ENCODE measurements at regions not wholly inside any gene's neighbourhood (a gene's known extent, or its start where the extent isn't known, plus 50 kb on each side); places are given as distances from the start of the nearest gene placed in this dataset.

DNA sequence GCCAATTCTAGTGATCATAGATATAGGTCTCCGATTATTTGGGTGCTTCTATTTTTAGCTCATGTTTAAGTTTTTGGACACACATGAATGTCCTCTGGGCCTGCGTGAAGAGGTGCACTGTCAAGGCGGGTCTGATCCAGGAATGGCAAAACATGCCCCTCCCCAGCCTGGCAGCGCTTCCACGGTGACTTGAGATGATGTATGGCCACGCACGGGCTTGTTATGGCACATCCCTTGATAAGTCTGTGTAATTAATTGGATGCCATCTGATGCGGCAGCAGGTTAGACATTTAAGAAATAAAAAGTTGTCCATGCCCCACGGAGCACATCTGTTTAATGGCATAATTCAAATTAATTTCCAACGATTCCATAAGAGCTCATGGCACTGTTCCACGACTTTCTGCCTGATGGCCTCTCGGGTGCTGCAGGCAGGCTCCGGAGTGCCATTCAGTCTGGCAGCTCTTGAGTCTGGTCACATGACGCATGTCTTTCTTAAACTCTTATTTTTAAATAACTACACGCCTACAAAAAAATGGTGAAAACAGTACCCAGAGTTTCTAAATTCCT lies 151.4 kb downstream of the ACKR3 start:
- TF ChIP-seq, protein P1, sequence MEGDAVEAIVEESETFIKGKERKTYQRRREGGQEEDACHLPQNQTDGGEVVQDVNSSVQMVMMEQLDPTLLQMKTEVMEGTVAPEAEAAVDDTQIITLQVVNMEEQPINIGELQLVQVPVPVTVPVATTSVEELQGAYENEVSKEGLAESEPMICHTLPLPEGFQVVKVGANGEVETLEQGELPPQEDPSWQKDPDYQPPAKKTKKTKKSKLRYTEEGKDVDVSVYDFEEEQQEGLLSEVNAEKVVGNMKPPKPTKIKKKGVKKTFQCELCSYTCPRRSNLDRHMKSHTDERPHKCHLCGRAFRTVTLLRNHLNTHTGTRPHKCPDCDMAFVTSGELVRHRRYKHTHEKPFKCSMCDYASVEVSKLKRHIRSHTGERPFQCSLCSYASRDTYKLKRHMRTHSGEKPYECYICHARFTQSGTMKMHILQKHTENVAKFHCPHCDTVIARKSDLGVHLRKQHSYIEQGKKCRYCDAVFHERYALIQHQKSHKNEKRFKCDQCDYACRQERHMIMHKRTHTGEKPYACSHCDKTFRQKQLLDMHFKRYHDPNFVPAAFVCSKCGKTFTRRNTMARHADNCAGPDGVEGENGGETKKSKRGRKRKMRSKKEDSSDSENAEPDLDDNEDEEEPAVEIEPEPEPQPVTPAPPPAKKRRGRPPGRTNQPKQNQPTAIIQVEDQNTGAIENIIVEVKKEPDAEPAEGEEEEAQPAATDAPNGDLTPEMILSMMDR (IDR thresholded peaks at IDR 0.05; ENCODE audit: low read depth, low read length, missing control alignments), result no peak
- H3K4me3 ChIP-seq (ENCODE audit: low read depth, low read length), result no peak overlapping the region
- no peak for DNase-seq (ENCODE audit: low read depth)

DNA sequence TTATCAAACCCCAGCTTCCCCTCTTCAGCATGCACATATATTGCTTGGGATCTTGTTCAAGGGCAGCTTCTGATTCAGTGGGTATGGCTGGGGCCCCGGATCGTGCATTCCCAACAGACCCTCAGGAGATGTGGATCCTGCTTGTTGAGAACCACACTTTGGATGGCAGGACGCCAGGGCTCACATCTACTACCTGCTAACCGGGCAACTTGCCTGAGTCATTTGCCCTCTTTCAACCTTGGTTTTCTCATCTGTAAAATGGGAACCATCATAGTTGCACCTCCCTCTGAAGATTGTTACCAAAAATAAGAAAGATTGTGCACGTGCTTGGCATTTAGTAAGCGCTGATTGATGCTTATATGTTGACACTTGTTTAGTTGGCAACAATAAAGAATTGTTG lies 154.6 kb downstream of the ACKR3 start:
- H3K4me3 ChIP-seq (ENCODE audit: low read depth, low read length), result no peak overlapping the region
- TF ChIP-seq, protein P1 (IDR thresholded peaks at IDR 0.05; ENCODE audit: low read depth, low read length, missing control alignments), result no peak
- no peak for DNase-seq (ENCODE audit: low read depth)

DNA sequence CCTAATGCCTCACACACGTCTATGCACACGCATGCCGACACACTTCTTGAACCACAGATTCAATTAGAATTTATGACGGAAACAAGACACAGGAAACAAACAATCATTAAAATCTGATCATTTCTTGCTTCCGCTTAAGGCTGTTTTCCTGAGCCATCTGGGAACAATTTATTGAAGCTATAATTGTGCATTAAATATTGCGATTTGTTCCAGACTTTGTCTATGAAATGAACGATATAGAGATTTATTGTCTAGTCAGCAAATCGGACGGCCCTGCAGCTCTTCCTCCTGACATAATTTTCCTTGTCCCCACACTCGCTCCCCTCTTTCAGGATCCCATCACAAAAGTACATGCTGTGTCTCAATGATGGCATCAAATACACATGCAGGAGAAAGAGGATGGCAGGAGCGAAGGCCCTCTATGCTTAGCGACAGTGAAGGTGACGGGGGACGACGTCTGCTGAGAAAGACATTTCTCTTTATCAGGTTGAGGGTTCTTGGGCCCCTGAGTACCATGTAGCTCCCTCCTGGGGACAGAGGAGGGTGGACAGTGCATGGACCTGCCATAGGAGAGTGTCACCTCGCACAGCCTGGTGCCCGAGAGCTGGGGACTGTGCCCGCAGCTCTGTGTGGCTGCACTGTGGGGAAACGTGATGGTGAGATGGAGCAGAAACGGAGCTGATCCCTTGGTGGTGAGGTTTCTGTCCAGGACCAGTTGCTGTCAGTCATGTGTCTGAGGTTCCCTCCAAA lies 157.3 kb downstream of the ACKR3 start:
- DNase-seq (ENCODE audit: low read depth), result no peak
- TF ChIP-seq, protein P1 (IDR thresholded peaks at IDR 0.05; ENCODE audit: low read depth, low read length, missing control alignments), result no peak
- H3K4me3 ChIP-seq (ENCODE audit: low read depth, low read length), result no peak overlapping the region

DNA sequence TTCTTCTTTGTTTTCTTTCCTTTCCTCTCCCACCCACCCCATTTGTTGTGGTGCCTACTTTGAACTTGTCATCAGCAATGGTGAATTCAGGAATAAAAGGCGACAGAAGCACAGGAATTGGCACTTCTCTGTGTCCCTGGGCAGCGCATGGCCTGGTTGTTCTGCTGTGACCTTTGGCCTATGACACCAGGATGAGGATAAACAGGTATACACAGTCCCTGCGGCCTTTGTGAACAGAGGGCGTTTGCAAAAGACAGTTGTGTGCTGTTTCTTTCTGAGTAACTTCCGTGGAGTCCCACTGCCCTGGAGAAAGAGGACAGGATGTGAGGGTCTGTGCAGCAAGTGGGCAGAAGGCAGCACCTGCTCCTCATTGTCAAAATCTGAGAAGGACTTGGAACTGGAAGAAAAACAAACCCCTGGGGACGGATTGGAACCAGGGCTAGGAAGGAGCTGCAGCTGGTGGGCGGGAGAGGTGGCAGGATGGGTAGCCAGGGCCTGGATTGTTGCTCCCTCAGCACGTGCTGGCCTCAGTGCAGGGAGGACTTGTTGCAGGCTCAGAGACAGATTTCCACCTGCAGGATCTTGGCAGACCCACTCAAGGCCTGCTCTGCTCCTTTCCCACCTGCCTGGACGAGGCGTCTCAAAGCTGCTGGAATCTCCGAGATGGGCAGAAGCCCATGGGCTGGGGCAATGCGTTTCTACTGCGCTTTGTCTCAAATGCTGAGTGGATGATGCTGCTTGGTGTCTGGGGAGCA lies 159.5 kb downstream of the ACKR3 start:
- TF ChIP-seq, protein P1 (IDR thresholded peaks at IDR 0.05; ENCODE audit: low read depth, low read length, missing control alignments), result no peak
- H3K4me3 ChIP-seq (ENCODE audit: low read depth, low read length), result no peak overlapping the region
- DNase-seq (ENCODE audit: low read depth), result no peak

DNA sequence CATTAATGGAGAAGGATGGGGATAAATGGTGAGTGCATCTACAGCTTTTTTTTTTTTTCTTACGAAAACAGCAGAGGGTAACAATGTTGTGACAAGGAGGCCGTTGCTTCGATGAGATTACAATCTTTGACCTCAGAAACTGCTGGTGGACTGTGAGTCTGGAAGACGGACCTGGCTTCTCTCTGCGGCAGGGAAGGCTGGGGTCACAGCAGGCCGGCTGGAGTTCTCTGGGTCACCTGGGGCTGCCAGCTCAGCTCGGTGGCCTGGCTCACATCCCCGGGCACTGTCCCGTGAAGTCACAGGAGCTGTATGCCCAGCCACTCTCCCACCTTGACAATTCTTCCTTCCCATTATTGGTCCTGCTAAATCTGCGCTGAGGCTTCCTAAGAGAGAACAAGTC lies 160.8 kb downstream of the ACKR3 start:
- TF ChIP-seq, protein P1 (IDR thresholded peaks at IDR 0.05; ENCODE audit: low read depth, low read length, missing control alignments), result no peak
- no peak overlapping the region for H3K4me3 ChIP-seq (ENCODE audit: low read depth, low read length)
- DNase-seq (ENCODE audit: low read depth), result no peak

DNA sequence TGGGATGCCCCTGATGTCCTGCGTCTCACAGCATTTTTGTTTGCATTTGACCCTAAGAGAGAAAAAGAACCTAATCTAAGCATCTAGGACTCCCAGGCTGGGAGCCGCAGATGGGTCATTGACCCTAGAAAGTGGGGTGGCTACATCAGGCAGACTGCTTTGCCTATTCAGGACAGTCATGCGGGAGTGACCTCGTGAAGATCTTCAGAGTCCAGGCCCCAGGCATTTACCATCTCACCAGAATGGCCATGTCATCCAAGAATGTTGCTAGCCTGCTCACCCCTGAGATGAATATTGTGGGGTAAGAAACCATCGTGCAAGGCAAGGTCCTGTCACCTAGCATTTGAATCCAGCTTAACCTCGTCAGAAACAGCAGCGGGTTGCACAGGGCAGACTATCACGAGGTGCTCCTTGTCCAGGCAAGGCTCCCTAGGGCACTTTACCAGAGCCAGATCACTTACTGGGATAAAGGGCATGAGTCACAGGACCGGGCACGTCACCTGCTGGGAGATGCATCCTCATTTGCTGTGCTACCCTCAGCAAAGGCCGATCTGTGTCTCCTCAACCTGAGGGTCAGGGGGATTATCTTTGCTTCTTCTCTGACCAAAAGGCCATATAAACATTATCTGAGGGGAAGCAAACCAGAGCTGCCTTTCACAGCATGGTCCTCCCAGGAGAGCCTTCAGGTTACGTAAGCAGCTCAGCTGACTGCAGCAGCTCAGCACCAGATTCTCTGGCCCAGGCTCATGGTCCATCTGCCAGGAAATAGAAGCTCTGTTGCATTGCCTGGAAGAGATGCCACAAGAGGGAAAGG lies 162.3 kb downstream of the ACKR3 start:
- no peak overlapping the region for H3K4me3 ChIP-seq (ENCODE audit: low read depth, low read length)
- no peak for DNase-seq (ENCODE audit: low read depth)
- TF ChIP-seq, protein P1 (IDR thresholded peaks at IDR 0.05; ENCODE audit: low read depth, low read length, missing control alignments), result no peak

All from GM12864 (cell line).